Epithelial cell of proximal tubule (primary cell): ENCODE measurements at regions not wholly inside any gene's neighbourhood (a gene's known extent, or its start where the extent isn't known, plus 50 kb on each side); places are given as distances from the start of the nearest gene placed in this dataset.
A peak's percentile ranks its signal among the peaks of the same experiment; 100 is the strongest.

Experiments
- DNase-seq: peaks from one replicate; pipeline ENCODE4 v3.0.0-alpha.2; 2011; ENCODE audit warnings: low read depth
- H3K4me3 ChIP-seq: 2 replicates; pipeline ENCODE4 v1.5.1; 2011; ENCODE audit warnings: low read depth, mild to moderate bottlenecking, low read length
- CTCF ChIP-seq: conservative IDR thresholded peaks from 2 replicates; pipeline ENCODE4 v1.5.1; 2012; ENCODE audit warnings: low read depth, mild to moderate bottlenecking, low read length

- peak; percentile 87 for TF ChIP-seq CTCF
- DNase-seq, result no peak
Observed at GRCh38 chr6:148177589-148178233, 164.9 kb upstream of the SASH1 start.

GRCh38 chr6:148179786-148180185 lies 162.9 kb upstream of the SASH1 start:
- no peak overlapping the region for H3K4me3 ChIP-seq
- no peak for DNase-seq
- TF ChIP-seq CTCF, result peak; percentile 78

More at GRCh38 chr6:148177589-148178233, 164.9 kb upstream of the SASH1 start:
- H3K4me3 ChIP-seq, result no peak overlapping the region

- TF ChIP-seq CTCF, result no peak
- H3K4me3 ChIP-seq, result no peak overlapping the region
- no peak for DNase-seq
Observed at GRCh38 chr6:148182378-148182777, 160.3 kb upstream of the SASH1 start.

GRCh38 chr6:148183776-148184175 lies 158.9 kb upstream of the SASH1 start:
- no peak overlapping the region for H3K4me3 ChIP-seq
- no peak for TF ChIP-seq CTCF
- no peak for DNase-seq

- no peak overlapping the region for H3K4me3 ChIP-seq
- no peak for DNase-seq
- TF ChIP-seq CTCF, result no peak
Observed at GRCh38 chr6:148186916-148187315, 155.7 kb upstream of the SASH1 start.

GRCh38 chr6:148192310-148192709 lies 150.3 kb upstream of the SASH1 start:
- peak; percentile 16 for DNase-seq
- TF ChIP-seq CTCF, result no peak
- no peak overlapping the region for H3K4me3 ChIP-seq

GRCh38 chr6:148193063-148193680 lies 149.5 kb upstream of the SASH1 start:
- H3K4me3 ChIP-seq, result no peak overlapping the region
- DNase-seq, result peak; percentile 75
- TF ChIP-seq CTCF, result no peak
